Muscle of leg (tissue), 3 donors: ENCODE measurements at regions not wholly inside any gene's neighbourhood (a gene's known extent, or its start where the extent isn't known, plus 50 kb on each side); places are given as distances from the start of the nearest gene placed in this dataset.
"Not testable (repeated sequence)": the region's sequence is repeated elsewhere in the genome, so short reads cannot be mapped to it uniquely, and the experiment has no call there.

Source experiments
- DNase-seq: peaks from one replicate; pipeline ENCODE4 v3.0.0; 2013
- H3K27ac ChIP-seq: one replicate; pipeline ENCODE4 v1.5.1; 2013; ENCODE audit warnings: mild to moderate bottlenecking, low read length, control low read depth
- H3K27me3 ChIP-seq: one replicate; pipeline ENCODE4 v1.6.1; 2013; ENCODE audit warnings: low read length; ENCODE audit not compliant: control insufficient read depth, insufficient read depth
- H3K36me3 ChIP-seq: one replicate; pipeline ENCODE4 v1.6.1; 2013; ENCODE audit warnings: low read length; ENCODE audit not compliant: control insufficient read depth, insufficient read depth
- H3K4me1 ChIP-seq: one replicate; pipeline ENCODE4 v1.6.1; 2013; ENCODE audit warnings: low read length; ENCODE audit not compliant: control insufficient read depth, insufficient read depth
- H3K4me3 ChIP-seq: one replicate; pipeline ENCODE4 v1.5.1; 2013; ENCODE audit warnings: low read length, control low read depth
- H3K9me3 ChIP-seq: replicated peaks from 2 replicates; pipeline ENCODE4 v1.6.1; 2013; ENCODE audit warnings: low read depth, low read length; ENCODE audit not compliant: control insufficient read depth
- WGBS: methylation state at CpG from one replicate; pipeline ENCODE4 v1.1.5; 2013; ENCODE audit warnings: missing lambda C conversion rate; ENCODE audit not compliant: insufficient coverage; 5-methylcytosine and 5-hydroxymethylcytosine counted together

- Histone ChIP-seq H3K4me3 (no peak overlapping the region), H3K27me3 (no peaks in the 10 kb centered on the region), H3K4me1 (no peaks in the 10 kb centered on the region), H3K36me3 (no peaks in the 10 kb centered on the region), H3K27ac (no peak overlapping the region), H3K9me3 (peaks cover 7% of the 10 kb centered on the region)
- no peak for DNase-seq
- no CpG with 5 or more reads among the region's 4 CpGs for WGBS
Observed at GRCh38 chrX:67044029-67044653, 405.3 kb upstream of the EDA2R start.

GRCh38 chrX:67004451-67004850, 365.6 kb upstream of the EDA2R start:
- H3K4me1 ChIP-seq = no peaks in the 10 kb centered on the region
- WGBS = no CpG with 5 or more reads among the region's 1 CpG
- DNase-seq = no peak
- no peaks in the 10 kb centered on the region for H3K36me3 ChIP-seq
- peaks cover 34% of the 10 kb centered on the region for H3K9me3 ChIP-seq
- no peaks in the 10 kb centered on the region for H3K27me3 ChIP-seq
- H3K27ac ChIP-seq = no peak overlapping the region
- no peak overlapping the region for H3K4me3 ChIP-seq

GRCh38 chrX:66994729-66995128, 355.9 kb upstream of the EDA2R start:
- DNase-seq = no peak
- H3K27me3 ChIP-seq = no peaks in the 10 kb centered on the region
- WGBS = no CpG with 5 or more reads among the region's 2 CpGs
- H3K9me3 ChIP-seq = no peaks in the 10 kb centered on the region
- H3K36me3 ChIP-seq = no peaks in the 10 kb centered on the region
- no peaks in the 10 kb centered on the region for H3K4me1 ChIP-seq
- no peak overlapping the region for H3K27ac ChIP-seq
- H3K4me3 ChIP-seq = no peak overlapping the region

GRCh38 chrX:66992077-66992476, 353.2 kb upstream of the EDA2R start:
- not testable (repeated sequence) for H3K27ac ChIP-seq, DNase-seq, H3K9me3 ChIP-seq, H3K36me3 ChIP-seq, H3K4me1 ChIP-seq, H3K27me3 ChIP-seq, H3K4me3 ChIP-seq
- no CpG with 5 or more reads among the region's 2 CpGs for WGBS

GRCh38 chrX:66988331-66988730, 349.5 kb upstream of the EDA2R start:
- H3K36me3 ChIP-seq = no peaks in the 10 kb centered on the region
- no peaks in the 10 kb centered on the region for H3K4me1 ChIP-seq
- WGBS = 40% methylated on average over 1 of the region's 1 CpG
- no peak overlapping the region for H3K4me3 ChIP-seq
- H3K27me3 ChIP-seq = no peaks in the 10 kb centered on the region
- no peak for DNase-seq
- H3K27ac ChIP-seq = no peak overlapping the region
- peaks cover 2% of the 10 kb centered on the region for H3K9me3 ChIP-seq

GRCh38 chrX:66961665-66962064, 322.8 kb upstream of the EDA2R start:
- no peak overlapping the region for H3K4me3 ChIP-seq
- WGBS = 100% methylated on average over 1 of the region's 3 CpGs
- DNase-seq = no peak
- H3K27me3 ChIP-seq = no peaks in the 10 kb centered on the region
- H3K36me3 ChIP-seq = no peaks in the 10 kb centered on the region
- H3K4me1 ChIP-seq = no peaks in the 10 kb centered on the region
- H3K27ac ChIP-seq = no peak overlapping the region
- peaks cover 10% of the 10 kb centered on the region for H3K9me3 ChIP-seq

- Histone ChIP-seq H3K9me3 (peaks cover 3% of the 10 kb centered on the region), H3K27ac (no peak overlapping the region), H3K4me1 (no peaks in the 10 kb centered on the region), H3K36me3 (no peaks in the 10 kb centered on the region), H3K27me3 (no peaks in the 10 kb centered on the region), H3K4me3 (no peak overlapping the region)
- no CpG with 5 or more reads among the region's 1 CpG for WGBS
- no peak for DNase-seq
Observed at GRCh38 chrX:66931713-66932112, 292.8 kb upstream of the EDA2R start.

- 85% methylated on average over 16 of the region's 18 CpGs for WGBS
Observed at GRCh38 chrX:66930516-66930915, 291.6 kb upstream of the EDA2R start.

GRCh38 chrX:66920296-66920695, 281.4 kb upstream of the EDA2R start:
- Histone ChIP-seq H3K27me3 (no peaks in the 10 kb centered on the region), H3K36me3 (no peaks in the 10 kb centered on the region), H3K4me3 (no peak overlapping the region), H3K27ac (no peak overlapping the region), H3K4me1 (no peaks in the 10 kb centered on the region), H3K9me3 (no peaks in the 10 kb centered on the region)
- no peak for DNase-seq
- no CpG with 5 or more reads among the region's 1 CpG for WGBS

More at GRCh38 chrX:66930516-66930915, 291.6 kb upstream of the EDA2R start:
- DNase-seq, H3K4me1 ChIP-seq, H3K9me3 ChIP-seq, H3K36me3 ChIP-seq, H3K27me3 ChIP-seq, H3K4me3 ChIP-seq, H3K27ac ChIP-seq: not testable (repeated sequence)

GRCh38 chrX:66919280-66919832, 280.5 kb upstream of the EDA2R start:
- DNase-seq = no peak
- no peaks in the 10 kb centered on the region for H3K36me3 ChIP-seq
- WGBS = 60% methylated on average over 1 of the region's 4 CpGs
- H3K4me3 ChIP-seq = no peak overlapping the region
- H3K27ac ChIP-seq = no peak overlapping the region
- no peaks in the 10 kb centered on the region for H3K4me1 ChIP-seq
- H3K9me3 ChIP-seq = no peaks in the 10 kb centered on the region
- no peaks in the 10 kb centered on the region for H3K27me3 ChIP-seq

GRCh38 chrX:66918511-66918910, 279.6 kb upstream of the EDA2R start:
- H3K9me3 ChIP-seq = no peaks in the 10 kb centered on the region
- no peak for DNase-seq
- H3K36me3 ChIP-seq = no peaks in the 10 kb centered on the region
- no peaks in the 10 kb centered on the region for H3K27me3 ChIP-seq
- WGBS = no CpG with 5 or more reads among the region's 1 CpG
- no peaks in the 10 kb centered on the region for H3K4me1 ChIP-seq
- H3K27ac ChIP-seq = no peak overlapping the region
- H3K4me3 ChIP-seq = no peak overlapping the region
